PC-9 (cell line): ENCODE measurements at regions not wholly inside any gene's neighbourhood (a gene's known extent, or its start where the extent isn't known, plus 50 kb on each side); places are given as distances from the start of the nearest gene placed in this dataset.

Experiments
- BruUV-seq: library from RNA; stranded (reverse); fragments of 400-500 nt; replicated peaks from 2 replicates; lab custom pipeline; 2021; lab: Mats Ljungman, UMichigan
- CTCF ChIA-PET: fragments of 300-600 bp; sonication (Branson Sonifier 250); formaldehyde crosslinking; loops from one replicate; lab custom pipeline; 2022; ENCODE audit warnings: antibody characterized with exemption; lab: Charles Lee
- POLR2A ChIA-PET: fragments of 300-600 bp; sonication (Branson Sonifier 250); formaldehyde crosslinking; loops from one replicate; lab custom pipeline; 2022; ENCODE audit warnings: antibody characterized with exemption; ENCODE audit not compliant: unreplicated experiment; lab: Charles Lee
- DNase-seq, 2 experiments: peaks; one replicate each; pipeline versions ENCODE4 v3.0.0 to v3.0.0-alpha.2; 2015 to 2022; ENCODE audit warnings: mixed read lengths in 1 of 2
- H2AFZ ChIP-seq: fragments of 200-600 bp; sonication (generic); 2 replicates; pipeline ENCODE4 v1.8.1; 2017; ENCODE audit warnings: antibody characterized with exemption
- H3F3A ChIP-seq: fragments of 200-600 bp; sonication (generic); 2 replicates; pipeline ENCODE4 v1.8.1; 2017; ENCODE audit warnings: antibody characterized with exemption, mild to moderate bottlenecking, low read depth; ENCODE audit not compliant: insufficient read depth
- H3K27ac ChIP-seq: fragments of 200-600 bp; sonication (generic); 2 replicates; pipeline ENCODE4 v1.6.1; 2016; ENCODE audit warnings: mixed run types
- H3K27me3 ChIP-seq: fragments of 200-600 bp; sonication (generic); 2 replicates; pipeline ENCODE4 v1.6.1; 2016; ENCODE audit warnings: low read depth, mixed run types; ENCODE audit not compliant: insufficient read depth
- H3K36me3 ChIP-seq: fragments of 200-600 bp; sonication (generic); 2 replicates; pipeline ENCODE4 v1.6.1; 2016; ENCODE audit warnings: low read depth, mixed run types
- H3K4me1 ChIP-seq: fragments of 200-600 bp; sonication (generic); replicated peaks from 2 replicates; pipeline ENCODE4 v1.6.1; 2016; ENCODE audit warnings: mixed run types; ENCODE audit not compliant: insufficient read depth
- H3K4me2 ChIP-seq: fragments of 200-600 bp; sonication (generic); 2 replicates; pipeline ENCODE4 v1.6.1; 2017; ENCODE audit warnings: mixed run types
- H3K4me3 ChIP-seq: fragments of 200-600 bp; sonication (generic); 2 replicates; pipeline ENCODE4 v1.6.1; 2016; ENCODE audit warnings: mixed run types
- H3K79me2 ChIP-seq: fragments of 200-600 bp; sonication (generic); 2 replicates; pipeline ENCODE4 v1.6.1; 2017; ENCODE audit warnings: low read depth, mixed run types
- H3K9me2 ChIP-seq: fragments of 200-600 bp; sonication (generic); 2 replicates; pipeline ENCODE4 v1.8.1; 2017; ENCODE audit warnings: mild to moderate bottlenecking; ENCODE audit not compliant: insufficient read depth
- H3K9me3 ChIP-seq: fragments of 200-600 bp; sonication (generic); 2 replicates; pipeline ENCODE4 v1.8.1; 2016; ENCODE audit warnings: low read depth; ENCODE audit not compliant: insufficient read depth
- H4K20me1 ChIP-seq: fragments of 200-600 bp; sonication (generic); 2 replicates; pipeline ENCODE4 v1.8.1; 2017; ENCODE audit not compliant: insufficient read depth
- EZH2 ChIP-seq: fragments of 200-600 bp; sonication (generic); IDR thresholded peaks from 2 replicates; pipeline ENCODE4 v1.8.0; 2017; ENCODE audit warnings: antibody characterized with exemption, low read depth
- intact Hi-C: fragments of 100-400 bp; cut with micrococcal nuclease; formaldehyde crosslinking; loops from one replicate; pipeline ENCODE4 v1.10.0; 2022; ENCODE audit not compliant: unreplicated experiment
- TF ChIP-seq, protein P1 (sequence below): fragments of 200-600 bp; sonication (generic); conservative IDR thresholded peaks from 2 replicates; pipeline ENCODE4 v1.6.1; 2017; ENCODE audit warnings: mixed run types, antibody characterized with exemption, mild to moderate bottlenecking, moderate library complexity

DNA sequence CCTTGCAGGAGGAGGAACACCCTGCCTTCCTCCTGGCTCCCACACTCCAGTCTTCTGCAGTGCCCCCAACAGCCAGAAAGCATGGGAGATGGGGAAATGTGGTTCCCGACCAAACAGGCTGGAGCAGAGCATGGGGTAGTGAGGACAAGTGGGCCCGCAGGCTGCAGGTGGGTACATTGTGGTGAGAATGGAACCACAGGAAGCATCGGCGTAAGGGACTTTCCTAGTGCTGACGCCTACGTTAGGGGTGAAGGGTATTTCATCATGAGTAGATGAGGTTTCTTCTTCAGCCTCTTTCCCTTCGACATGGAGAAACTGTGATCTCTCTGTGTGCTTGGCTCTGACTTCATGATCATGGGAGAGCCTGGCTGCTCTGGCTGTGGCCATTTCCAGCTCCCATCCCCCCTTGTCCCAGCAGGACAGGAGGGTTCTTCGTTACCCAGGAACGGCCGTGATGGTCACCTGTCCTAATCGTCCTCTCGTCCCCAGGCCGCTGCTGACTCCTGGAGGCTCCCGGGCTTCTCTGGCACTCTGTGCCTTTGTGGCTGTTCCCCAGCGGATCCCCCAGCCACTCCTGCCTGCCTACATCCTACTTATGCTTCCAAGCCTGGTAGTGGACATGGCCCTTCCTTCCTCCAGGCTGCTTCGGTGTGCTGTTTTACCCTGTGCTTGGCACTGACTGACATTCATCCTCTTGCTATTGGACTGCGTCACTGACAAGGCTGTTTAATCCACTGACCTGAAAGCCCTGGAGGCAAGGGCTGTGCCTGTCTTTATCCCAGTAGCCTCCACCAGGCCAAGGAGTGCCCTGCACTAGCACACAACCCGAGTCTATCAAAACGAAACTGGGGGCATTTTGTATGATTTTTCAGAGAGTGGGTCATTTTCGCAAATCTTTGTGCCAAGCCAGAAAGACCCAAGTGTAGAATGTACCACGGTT lies 65.2 kb upstream of the CECR2 start:
- Histone ChIP-seq H3K9me2 (no peaks in the 10 kb centered on the region), H3K9me3 (no peaks in the 10 kb centered on the region), H3K27me3 (peaks cover 27% of the 10 kb centered on the region), H3K4me1 (no peaks in the 10 kb centered on the region), H3K27ac (no peak overlapping the region), H3K36me3 (no peaks in the 10 kb centered on the region), H2AFZ (no peak overlapping the region), H3F3A (no peaks in the 10 kb centered on the region), H3K4me3 (no peak overlapping the region), H3K4me2 (no peak overlapping the region; the same call in 1 of the 2 replicates), H3K79me2 (no peaks in the 10 kb centered on the region), H4K20me1 (no peaks in the 10 kb centered on the region)
- no TSS peak for BruUV-seq
- intact Hi-C loops = no loop called here
- ChIA-PET CTCF (no interaction called here), POLR2A (no interaction called here)
- DNase-seq = no peak
- TF ChIP-seq EZH2 = no peak
- TF ChIP-seq, protein P1, sequence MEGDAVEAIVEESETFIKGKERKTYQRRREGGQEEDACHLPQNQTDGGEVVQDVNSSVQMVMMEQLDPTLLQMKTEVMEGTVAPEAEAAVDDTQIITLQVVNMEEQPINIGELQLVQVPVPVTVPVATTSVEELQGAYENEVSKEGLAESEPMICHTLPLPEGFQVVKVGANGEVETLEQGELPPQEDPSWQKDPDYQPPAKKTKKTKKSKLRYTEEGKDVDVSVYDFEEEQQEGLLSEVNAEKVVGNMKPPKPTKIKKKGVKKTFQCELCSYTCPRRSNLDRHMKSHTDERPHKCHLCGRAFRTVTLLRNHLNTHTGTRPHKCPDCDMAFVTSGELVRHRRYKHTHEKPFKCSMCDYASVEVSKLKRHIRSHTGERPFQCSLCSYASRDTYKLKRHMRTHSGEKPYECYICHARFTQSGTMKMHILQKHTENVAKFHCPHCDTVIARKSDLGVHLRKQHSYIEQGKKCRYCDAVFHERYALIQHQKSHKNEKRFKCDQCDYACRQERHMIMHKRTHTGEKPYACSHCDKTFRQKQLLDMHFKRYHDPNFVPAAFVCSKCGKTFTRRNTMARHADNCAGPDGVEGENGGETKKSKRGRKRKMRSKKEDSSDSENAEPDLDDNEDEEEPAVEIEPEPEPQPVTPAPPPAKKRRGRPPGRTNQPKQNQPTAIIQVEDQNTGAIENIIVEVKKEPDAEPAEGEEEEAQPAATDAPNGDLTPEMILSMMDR = no peak

DNA sequence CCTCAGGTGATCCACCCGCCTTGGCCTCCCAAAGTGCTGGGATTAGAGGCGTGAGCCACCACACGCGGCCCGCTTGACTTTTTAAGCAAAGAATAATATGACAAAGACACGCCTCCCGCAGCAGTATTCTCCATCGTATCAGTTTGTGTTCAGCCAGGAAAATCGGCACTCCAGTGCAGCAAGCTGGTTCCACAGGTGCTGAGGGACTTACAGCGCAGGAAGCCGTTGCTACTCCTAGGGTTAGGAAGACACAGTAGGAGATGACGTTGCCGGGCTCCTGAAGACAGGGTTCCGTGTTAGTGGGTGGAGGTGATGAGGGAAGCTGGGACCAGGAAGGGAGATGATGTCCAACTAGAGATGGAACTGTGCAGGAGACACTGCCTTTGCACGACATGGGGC lies 65.8 kb upstream of the CECR2 start:
- BruUV-seq = no TSS peak
- no peak overlapping the region for H3K27ac ChIP-seq
- no peaks in the 10 kb centered on the region for H3F3A ChIP-seq
- no peaks in the 10 kb centered on the region for H3K9me3 ChIP-seq
- DNase-seq = no peak
- H3K27me3 ChIP-seq = peaks cover 27% of the 10 kb centered on the region
- H2AFZ ChIP-seq = no peak overlapping the region
- intact Hi-C loops = no loop called here
- H3K4me2 ChIP-seq = no peak overlapping the region
- no peak overlapping the region for H3K4me3 ChIP-seq
- no peaks in the 10 kb centered on the region for H3K9me2 ChIP-seq
- ChIA-PET POLR2A (no interaction called here), CTCF (no interaction called here)
- H3K79me2 ChIP-seq = no peaks in the 10 kb centered on the region
- H3K4me1 ChIP-seq = no peaks in the 10 kb centered on the region
- no peaks in the 10 kb centered on the region for H3K36me3 ChIP-seq
- no peaks in the 10 kb centered on the region for H4K20me1 ChIP-seq
- TF ChIP-seq EZH2 = no peak
- TF ChIP-seq, protein P1 = no peak

DNA sequence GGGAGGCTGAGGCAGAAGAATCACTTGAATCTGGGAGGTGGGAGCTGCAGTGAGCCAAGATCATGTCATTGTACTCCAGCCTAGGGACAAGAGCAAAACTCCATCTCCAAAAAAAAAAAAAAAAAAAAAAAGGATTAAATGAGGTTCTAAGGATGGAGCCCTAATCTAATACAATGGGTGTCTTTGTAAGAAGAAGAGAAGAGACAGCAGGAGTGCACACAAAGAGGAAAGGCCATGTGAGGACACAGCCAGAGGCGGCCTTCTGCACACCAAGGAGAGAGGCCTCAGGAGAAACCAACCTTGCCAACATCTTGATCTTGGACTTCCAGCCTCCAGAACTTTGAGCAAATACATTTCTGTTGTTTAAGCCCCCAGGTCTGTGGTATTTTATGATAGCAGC lies 66.6 kb upstream of the CECR2 start:
- Histone ChIP-seq H3K4me2 (no peak overlapping the region), H3K36me3 (no peaks in the 10 kb centered on the region), H3K27me3 (peaks cover 32% of the 10 kb centered on the region), H4K20me1 (no peaks in the 10 kb centered on the region), H2AFZ (no peak overlapping the region), H3K27ac (no peak overlapping the region), H3K4me1 (no peaks in the 10 kb centered on the region), H3K9me2 (no peaks in the 10 kb centered on the region), H3K79me2 (no peaks in the 10 kb centered on the region), H3F3A (no peaks in the 10 kb centered on the region), H3K9me3 (no peaks in the 10 kb centered on the region), H3K4me3 (no peak overlapping the region)
- TF ChIP-seq EZH2 = no peak
- TF ChIP-seq, protein P1 = no peak
- BruUV-seq = no TSS peak
- CTCF ChIA-PET = no interaction called here
- no peak for DNase-seq
- POLR2A ChIA-PET = no interaction called here
- intact Hi-C loops = no loop called here
